Stimulated activated CD4-positive, alpha-beta T cell treated with anti-CD3 and anti-CD28 coated beads, Interleukin-1b, Interleukin-23, amount 100 ng/mL, for 1 hour (primary cell): ENCODE measurements at regions not wholly inside any gene's neighbourhood (a gene's known extent, or its start where the extent isn't known, plus 50 kb on each side); places are given as distances from the start of the nearest gene placed in this dataset.

Experiments used
- DNase-seq, 2 donors: peaks; one replicate each; pipeline ENCODE4 v3.0.0-alpha.2; 2020; ENCODE audit warnings: low read depth in 2 of 2

DNA sequence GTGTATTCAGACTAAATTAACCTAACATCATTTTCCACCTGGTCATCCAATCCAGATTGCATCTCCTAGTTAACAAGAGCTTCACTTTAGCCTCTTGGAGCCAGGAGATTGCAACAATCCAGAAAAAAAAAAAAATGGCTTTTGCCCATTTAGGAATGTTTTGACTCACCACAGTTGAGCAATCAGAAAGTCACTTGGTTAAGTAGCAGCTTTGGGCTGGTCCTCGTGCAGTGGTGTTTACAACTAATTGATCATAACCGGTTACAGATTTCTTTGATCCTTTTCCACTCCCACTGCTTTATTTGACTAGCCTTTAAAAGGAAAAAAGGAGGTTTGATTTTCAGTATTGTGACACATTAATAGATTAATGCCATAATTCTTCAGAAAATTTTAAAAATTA lies 688.8 kb upstream of the CCDC54 start:
- DNase-seq, result no peak

DNA sequence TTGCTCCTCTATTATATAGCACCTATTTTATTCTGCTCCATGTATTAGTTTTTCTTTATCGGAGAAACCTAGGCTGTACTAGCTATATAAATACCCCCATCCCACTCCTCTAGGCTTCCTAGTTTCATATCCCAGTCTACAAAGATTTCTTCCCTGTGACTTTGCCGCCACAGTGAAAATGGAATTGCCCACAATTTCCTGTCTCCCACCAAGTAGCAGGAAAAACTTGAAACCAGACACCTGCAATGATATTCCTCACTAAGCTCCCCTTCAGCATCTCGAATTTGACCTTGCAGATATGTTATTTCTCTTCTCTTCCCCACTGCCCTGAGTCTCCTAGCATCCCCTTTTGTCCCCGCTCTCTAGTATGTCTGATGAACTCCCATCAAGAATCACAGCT lies 685.8 kb upstream of the CCDC54 start:
- DNase-seq, result no peak

DNA sequence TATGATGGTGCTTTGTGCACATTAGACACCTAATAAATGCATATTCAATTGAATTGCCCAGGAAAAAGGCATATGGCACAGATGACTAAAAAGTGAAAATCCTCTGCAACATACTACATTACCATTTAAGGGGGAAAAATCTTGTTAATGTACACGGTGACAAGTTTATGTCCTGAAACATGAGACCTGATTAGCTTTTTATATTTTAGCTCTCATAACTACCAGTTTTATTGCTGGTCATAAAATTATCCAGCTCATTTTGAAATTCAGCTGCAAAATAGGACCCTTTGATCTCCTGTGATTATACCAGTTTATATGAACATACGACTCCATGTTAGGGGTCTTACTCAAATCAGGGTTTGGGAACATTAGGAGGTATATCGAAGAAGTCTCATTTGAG lies 684.6 kb upstream of the CCDC54 start:
- DNase-seq, result no peak

DNA sequence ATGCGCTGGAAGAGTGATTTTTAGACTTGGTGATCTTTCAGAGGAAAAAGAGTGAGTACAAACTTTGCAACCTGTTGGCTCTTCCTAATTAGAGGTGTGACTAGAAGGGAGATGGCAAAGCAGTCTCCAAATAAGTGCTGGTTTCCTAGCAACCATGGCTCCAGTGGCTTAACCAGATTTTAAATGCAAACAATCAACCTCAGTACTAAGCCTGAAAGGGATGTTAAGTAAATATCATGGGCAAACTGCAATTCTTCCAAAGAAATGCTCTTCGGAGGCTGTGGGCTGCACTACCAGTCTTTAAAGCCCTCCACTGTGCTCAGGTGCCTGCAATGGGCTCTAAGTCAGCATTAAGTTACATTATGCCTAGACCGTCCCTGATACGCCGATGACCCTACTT lies 678.1 kb upstream of the CCDC54 start:
- DNase-seq, result no peak

DNA sequence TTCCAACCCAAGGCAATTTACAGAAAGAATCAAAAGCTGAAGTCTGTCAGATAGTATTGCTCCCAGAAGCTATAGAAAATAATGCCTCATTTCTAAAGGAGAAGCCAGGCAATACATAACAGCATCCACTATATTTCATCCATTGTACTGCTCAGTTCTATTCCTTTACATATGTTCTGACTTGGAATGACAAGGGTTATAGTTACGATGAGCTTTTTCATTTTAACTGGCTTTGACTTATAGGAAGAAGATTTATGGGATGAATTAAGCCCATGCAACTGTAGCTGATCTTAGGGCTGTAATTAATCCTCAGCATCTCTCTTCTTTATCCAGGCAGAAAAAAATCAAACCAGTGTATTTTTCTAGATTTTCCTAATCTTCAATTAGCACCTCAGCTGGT lies 676.3 kb upstream of the CCDC54 start:
- no peak for DNase-seq

DNA sequence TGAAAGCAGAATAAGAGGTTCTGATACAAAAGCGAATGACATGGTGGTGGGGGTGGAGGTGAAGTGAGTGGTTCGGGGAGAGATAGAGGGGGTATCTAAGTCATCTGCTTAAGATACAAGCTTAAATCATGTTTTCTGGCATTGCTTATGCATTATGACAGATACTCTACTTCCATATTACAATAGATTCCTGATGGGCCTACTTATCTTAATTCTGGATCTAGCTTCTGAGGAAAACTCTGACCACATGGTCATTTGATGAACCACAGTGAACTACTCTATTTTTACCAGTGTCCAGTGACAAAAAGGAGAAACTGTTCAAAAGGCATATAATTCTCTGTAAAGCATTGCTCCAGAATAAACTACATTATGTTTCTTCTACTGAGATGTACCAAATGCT lies 673.7 kb upstream of the CCDC54 start:
- DNase-seq, result no peak

DNA sequence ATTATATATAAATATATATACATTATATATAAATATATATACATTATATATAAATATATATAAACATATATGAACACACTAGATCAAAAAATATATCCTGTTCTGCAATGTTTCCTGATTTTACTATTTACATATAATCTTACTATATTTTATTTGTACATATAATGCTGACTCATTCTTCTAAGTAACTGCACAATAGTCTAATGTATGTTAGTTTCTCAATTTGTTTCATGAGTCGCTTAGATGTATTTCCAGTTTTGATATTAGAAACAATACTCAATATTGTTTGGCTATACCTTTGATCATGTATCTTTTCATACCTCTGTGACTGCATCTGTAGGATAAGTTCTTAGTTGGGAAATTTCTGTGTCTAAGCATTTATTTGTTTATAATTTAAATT lies 669.9 kb upstream of the CCDC54 start:
- no peak for DNase-seq

DNA sequence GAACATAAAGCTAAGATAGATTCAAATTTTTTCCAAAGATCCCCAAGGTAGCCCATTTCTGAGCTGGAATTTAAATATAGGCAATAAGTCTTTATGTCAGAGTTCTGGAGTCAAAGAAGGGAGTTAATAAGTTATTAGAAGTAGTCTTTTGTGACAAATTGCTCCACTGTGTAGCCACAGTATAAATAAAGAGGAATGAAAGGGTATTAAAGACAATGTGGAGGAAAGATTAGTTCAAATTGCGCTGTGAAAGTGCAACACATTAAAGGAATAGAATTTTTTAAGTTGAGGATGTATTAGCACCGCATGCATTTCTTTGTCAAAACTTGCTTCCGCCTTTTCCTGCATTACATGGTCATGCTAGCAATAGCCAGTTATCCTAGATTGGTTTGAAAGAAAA lies 666.6 kb upstream of the CCDC54 start:
- no peak for DNase-seq

DNA sequence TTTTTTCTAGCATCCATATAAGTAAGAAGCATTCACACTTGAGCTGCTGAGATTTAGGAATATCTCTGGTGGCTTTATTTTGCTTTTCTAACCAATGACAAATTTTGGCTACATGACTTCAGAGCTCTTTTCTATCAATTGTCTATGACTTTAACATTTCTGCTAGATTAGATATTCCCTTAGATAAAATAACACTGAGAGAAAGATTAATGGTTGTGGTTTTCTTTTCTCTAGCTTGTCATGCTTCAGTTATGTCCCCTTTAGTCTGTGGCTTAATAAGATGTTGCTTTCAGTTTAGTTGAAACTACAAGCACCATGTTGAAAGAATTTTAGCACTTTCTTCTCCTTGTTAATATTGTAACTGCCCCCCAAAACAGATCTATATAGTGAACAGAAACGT lies 665.6 kb upstream of the CCDC54 start:
- no peak for DNase-seq

DNA sequence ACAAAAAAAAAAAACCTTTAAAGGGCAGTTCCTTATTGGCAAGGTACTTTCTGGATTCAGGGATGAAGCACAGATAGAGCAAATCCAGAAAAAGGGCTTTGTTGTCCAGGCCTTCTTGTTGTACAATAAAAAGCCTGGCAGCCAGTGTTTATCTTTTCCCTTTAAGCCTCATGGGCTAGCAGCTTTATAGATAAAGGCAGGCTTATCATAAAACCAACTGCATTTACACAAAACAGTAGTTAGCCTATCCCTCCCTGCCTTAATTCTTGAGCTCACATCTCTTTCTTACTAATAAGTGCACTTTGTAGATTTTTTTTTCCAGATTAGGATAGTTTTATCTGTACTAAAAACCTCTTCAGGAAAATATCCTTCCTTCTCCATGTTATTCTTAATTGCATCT lies 662.8 kb upstream of the CCDC54 start:
- DNase-seq, result no peak

DNA sequence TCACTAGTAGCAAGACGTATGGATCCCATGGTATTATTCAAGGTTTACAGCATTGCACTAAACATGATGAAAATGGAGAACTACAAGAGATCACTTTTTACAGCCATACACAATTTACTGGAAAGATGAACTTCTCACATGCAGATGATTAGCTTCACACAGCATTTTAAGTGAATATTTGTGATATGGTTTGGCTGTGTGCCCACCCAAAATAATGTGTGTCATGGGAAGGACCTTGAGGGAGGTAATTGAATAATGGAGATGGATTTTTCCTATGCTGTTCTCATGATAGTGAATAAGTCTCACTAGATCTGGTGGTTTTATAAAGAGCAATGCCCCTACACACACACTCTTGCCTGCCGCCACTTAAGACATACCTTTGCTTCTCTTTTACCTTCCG lies 662.0 kb upstream of the CCDC54 start:
- no peak for DNase-seq

DNA sequence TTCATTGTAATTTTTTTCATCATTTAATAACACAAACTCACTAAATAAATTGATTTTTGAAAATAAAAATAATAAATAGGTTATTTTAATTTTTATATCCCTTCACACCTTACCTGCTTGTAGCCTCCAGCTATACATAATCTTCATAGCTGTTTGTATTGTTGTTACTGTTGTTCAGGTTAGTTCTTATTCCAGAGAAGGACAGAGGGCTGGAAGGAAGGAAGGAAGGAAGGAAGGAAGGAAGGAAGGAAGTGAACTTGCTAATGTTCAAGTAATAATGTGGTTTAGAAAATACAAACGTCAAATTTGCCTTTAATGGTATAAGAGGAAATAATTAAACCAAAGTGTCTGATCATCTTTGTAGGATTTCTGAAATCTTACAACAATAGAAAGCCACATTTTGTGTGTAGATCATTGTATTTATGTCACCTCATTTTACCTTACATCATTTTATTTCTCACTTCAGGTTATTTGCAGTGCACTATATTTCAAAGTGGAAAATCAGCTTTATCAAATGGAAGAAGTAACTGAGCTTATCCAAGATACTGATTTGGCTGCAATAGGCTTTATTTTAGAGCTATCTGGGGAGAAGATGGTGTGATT lies 660.0 kb upstream of the CCDC54 start:
- no peak for DNase-seq

DNA sequence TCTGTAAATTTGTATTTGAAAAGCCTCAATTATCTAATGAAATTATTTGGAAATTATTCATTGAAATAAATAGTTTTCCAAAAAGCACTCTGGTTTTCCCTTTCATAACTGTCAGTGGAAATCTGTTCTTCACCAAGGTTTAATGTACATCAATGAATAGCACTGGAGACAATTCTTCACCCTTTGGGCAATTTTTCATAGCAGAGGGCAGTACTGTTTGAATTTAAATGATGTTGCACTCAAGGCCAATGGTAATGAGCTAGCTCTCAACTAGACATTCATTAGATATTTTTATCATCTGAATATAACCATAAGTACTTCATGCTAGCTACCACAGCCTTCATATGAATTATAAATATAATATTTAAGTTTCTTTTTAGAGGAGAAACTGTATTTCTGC lies 658.2 kb upstream of the CCDC54 start:
- DNase-seq, result no peak

DNA sequence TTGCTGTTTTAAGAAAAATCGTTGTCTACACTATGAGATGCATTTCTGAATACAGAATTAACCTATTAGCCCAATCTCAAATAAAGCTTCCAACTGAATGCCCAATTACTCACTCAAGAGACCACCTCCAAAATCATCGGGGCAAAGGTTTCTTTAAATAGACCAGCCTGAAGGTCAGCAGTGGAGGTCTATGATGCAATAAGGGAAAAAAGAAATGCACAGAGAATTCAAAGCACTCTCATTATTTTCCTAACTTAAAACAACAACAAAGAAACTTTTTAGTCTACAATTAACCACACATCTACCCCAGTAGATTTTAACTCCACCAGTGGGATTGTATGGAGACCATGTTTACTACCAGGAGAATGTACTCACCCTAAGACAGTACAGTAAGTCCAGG lies 657.7 kb upstream of the CCDC54 start:
- DNase-seq, result no peak

DNA sequence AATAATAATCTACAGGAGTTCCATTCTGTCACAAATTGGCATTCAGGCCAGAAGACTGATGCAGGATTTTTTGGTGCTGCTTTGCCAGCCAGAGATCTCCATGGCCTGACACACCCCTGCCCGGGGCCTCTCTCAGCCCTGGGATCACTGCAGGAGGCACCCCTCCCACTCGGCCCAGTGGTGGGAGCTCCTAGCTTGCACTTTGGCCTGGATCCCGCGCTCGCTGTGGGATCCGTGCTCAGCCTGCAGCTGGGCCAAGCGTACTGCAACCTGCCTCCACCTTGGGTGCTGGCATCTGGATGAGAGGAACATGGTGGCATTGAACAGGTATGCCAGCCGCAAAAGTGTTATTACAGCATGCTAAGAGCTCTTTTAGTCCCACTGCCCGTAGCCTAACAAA lies 656.7 kb upstream of the CCDC54 start:
- no peak for DNase-seq

DNA sequence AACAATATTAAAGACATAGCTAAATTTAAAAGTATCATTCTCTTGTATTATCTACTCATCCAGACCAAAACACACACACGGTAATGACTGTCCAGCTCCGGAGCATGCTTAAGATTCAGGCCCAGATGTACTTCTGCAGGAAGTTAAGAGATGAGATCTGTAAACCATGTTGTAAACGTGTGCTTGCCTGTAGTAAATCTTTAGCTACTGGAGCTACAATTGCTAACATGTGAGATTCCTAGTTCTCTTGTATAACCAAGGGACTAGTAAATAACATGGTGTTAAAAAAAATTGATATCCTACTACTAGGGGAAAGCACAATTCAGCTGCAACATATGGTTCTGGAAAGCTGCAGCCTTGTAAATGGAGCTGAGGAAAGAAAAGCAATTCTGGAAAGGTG lies 651.7 kb upstream of the CCDC54 start:
- no peak for DNase-seq

DNA sequence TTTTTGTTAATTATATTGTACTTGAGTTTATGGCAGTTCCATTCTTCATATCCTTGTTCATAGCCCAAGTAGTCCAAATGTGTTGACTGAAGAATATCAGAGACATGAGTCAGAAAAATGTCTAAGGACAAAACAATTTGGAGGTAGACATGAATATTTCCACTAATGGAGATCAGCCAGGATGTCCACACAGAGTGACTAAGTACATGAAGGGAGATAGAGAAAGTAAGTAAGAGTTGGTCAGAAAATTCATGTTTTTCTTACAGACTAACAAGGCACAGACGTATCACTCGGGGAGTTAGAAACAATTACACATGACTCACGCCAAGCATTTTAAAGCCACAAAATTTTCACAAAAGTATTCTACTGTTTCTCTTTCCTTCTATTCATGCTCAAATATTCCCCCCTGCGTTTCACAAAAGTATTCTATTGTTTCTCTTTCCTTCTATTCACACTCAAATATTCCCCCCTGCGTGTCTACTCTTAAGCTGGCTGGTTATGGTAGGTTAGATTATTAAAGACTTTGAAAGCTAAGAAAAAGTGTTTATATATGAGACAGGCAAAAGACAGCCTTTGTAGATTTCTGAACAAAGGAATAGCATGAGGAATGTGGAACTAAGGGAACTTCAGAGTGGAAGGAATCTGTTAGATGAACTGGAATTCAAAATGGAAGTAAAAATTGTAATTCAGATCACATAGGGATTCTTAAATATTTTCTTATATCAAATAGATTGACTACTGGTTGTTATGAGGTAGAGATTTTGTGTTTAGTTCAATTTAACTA lies 648.7 kb upstream of the CCDC54 start:
- DNase-seq, result no peak

DNA sequence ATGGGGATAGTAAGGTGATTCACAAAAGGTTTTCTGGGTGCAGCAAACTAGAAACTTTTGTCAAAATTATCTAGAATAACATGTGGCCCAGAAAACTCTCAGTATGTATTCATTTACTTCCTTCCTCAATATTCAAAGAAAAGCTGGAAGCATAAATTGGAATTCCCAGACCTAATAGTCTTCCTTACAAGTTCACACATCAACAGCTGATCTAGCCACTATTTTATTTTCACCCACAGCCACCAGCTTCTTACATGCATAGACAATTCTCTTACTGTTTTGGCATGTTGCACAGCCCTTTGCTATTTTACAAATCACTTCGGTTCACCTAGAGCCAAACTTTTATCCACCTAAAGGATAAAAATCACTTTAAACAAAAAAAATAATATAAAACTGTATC lies 647.8 kb upstream of the CCDC54 start:
- DNase-seq, result no peak

DNA sequence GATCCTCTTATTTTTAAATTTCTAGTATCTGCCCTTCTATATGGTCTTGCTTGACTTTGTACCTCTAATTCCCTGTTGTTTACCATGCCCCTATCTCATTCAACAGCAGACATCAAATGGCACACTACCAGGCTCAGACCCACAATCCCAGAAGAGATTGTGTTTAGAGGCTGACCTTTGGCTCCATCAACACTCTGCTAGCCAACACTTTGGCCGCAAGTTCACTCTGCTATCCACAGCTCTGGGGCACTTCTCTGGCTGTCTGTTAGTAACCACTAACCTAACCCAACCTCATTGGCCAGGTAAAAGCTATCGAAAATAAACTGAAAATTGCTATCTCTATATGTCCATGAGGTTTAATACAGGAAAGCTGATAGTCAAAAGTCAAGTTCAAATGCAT lies 646.0 kb upstream of the CCDC54 start:
- no peak for DNase-seq

DNA sequence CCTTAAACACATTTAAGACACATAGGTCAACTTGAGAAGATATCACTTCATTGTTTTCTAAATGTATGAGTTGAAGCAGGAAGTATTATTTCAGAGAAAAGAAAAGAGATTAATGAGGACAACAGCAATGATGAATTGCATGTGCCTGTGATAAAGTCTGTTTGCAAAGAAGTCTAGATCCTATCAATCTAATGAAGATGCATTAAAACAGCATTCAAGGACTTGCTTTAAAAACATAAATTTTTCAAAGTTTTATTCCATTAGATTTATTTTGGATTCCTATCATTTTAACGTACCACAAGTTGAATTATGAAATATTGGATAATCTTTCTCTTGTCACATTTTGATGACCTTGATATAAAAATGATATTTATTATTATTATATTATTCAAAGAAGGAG lies 642.5 kb upstream of the CCDC54 start:
- DNase-seq, result no peak

DNA sequence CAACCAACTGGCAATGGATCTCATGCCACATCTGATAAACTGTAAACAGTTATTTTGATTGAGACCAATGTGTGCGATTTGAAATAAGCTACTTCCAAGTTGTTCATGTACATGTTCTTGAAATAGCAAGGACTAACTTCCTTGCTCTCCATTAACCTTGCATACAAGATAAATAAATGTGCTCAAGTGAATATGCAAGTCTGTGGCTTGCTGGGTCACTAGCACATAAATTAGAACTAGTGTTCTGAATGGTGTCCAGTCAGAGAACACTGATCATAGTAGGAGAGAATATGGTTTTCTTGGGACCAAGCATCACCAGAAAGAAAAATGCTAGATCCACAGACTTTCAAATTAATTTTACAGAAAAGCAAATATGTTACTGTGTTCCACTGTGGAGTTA lies 640.0 kb upstream of the CCDC54 start:
- no peak for DNase-seq

DNA sequence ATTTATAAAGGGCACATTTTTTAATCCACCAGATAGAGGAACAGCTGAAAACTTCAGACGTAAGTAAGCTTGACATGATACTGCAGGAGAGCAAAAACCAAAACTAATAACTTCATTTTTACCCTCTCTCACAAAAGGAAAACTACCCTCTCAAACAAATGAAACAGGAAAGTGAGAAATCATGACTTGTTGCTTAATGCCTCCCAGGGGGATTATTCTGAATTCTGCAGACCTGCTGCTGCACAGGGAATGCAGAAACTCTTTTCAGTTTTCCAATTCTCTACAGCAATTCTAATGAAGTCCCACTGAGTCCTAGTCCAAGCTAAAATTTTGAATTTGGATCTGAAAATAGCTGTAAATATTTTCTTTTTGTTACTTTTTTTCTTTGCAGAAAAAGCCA lies 637.1 kb upstream of the CCDC54 start:
- DNase-seq, result no peak

DNA sequence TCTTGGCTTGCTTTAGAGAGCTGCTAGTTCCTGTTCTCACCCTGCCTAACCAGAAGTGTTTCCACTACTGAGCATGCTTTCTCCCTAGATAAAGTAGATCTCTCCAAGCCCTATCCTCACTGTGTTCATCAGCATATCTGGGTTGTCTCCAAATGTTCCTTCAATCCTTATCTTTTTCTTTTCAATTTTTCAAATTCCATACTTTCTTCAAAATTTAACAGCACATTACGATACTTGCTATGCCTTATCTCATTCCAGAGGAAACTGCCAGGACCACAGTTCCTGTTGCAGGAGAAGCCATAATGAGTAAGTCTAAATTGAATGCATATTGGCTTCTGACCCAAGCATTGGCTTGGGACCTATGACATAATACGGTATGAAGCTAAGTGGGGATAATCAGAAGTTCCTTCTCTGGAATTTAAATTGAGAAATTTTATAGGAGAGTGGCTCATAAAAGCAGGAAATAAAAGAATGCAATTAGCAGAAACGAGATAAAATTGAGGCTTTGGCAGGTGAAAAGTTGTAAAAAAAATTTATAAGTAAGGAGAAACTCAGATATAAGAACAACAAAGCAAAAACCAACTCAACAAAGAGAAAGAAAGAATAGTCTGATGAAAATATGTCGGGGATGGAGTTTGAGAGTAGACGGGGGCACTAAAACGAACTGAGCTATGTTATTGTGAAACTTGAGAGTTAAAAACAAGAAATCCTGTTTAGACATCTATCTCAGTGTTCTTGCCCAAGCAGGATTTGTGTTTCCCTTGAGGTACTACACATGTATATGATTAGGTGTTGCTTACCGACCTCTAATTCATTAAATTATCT lies 631.7 kb upstream of the CCDC54 start:
- DNase-seq, result no peak
